ENCODE measurements at regions not wholly inside any gene's neighbourhood (a gene's known extent, or its start where the extent isn't known, plus 50 kb on each side); places are given as distances from the start of the nearest gene placed in this dataset.

DNA sequence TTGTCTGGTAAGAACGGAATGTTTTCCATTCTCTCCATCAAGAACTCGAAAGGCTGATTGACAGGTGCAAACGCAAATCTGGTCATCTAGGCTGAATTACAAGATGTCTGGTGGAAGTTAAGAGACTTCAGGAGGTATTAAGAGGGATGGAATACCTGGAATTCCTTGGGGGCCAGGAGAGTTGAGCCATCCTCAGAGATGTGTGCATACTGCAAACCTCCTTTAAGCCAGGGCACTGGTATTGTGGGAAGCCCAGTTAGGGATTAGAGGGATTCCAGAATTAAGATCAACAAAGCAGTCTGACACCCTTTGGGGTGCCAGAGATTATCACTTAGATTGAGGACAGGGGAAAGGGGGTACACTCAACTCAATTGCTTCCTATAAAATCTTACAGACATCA lies 151.4 kb downstream of the VCX3A start:
- TF ChIP-seq, protein P1, sequence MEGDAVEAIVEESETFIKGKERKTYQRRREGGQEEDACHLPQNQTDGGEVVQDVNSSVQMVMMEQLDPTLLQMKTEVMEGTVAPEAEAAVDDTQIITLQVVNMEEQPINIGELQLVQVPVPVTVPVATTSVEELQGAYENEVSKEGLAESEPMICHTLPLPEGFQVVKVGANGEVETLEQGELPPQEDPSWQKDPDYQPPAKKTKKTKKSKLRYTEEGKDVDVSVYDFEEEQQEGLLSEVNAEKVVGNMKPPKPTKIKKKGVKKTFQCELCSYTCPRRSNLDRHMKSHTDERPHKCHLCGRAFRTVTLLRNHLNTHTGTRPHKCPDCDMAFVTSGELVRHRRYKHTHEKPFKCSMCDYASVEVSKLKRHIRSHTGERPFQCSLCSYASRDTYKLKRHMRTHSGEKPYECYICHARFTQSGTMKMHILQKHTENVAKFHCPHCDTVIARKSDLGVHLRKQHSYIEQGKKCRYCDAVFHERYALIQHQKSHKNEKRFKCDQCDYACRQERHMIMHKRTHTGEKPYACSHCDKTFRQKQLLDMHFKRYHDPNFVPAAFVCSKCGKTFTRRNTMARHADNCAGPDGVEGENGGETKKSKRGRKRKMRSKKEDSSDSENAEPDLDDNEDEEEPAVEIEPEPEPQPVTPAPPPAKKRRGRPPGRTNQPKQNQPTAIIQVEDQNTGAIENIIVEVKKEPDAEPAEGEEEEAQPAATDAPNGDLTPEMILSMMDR (IDR thresholded peaks at IDR 0.05; ENCODE audit: low read depth, low read length, missing input control): no peak
- TF ChIP-seq, protein P2, sequence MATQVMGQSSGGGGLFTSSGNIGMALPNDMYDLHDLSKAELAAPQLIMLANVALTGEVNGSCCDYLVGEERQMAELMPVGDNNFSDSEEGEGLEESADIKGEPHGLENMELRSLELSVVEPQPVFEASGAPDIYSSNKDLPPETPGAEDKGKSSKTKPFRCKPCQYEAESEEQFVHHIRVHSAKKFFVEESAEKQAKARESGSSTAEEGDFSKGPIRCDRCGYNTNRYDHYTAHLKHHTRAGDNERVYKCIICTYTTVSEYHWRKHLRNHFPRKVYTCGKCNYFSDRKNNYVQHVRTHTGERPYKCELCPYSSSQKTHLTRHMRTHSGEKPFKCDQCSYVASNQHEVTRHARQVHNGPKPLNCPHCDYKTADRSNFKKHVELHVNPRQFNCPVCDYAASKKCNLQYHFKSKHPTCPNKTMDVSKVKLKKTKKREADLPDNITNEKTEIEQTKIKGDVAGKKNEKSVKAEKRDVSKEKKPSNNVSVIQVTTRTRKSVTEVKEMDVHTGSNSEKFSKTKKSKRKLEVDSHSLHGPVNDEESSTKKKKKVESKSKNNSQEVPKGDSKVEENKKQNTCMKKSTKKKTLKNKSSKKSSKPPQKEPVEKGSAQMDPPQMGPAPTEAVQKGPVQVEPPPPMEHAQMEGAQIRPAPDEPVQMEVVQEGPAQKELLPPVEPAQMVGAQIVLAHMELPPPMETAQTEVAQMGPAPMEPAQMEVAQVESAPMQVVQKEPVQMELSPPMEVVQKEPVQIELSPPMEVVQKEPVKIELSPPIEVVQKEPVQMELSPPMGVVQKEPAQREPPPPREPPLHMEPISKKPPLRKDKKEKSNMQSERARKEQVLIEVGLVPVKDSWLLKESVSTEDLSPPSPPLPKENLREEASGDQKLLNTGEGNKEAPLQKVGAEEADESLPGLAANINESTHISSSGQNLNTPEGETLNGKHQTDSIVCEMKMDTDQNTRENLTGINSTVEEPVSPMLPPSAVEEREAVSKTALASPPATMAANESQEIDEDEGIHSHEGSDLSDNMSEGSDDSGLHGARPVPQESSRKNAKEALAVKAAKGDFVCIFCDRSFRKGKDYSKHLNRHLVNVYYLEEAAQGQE (IDR thresholded peaks at IDR 0.05): no peak
- TF ChIP-seq FOXA1 (IDR thresholded peaks at IDR 0.05): no peak
- TF ChIP-seq, protein P3, sequence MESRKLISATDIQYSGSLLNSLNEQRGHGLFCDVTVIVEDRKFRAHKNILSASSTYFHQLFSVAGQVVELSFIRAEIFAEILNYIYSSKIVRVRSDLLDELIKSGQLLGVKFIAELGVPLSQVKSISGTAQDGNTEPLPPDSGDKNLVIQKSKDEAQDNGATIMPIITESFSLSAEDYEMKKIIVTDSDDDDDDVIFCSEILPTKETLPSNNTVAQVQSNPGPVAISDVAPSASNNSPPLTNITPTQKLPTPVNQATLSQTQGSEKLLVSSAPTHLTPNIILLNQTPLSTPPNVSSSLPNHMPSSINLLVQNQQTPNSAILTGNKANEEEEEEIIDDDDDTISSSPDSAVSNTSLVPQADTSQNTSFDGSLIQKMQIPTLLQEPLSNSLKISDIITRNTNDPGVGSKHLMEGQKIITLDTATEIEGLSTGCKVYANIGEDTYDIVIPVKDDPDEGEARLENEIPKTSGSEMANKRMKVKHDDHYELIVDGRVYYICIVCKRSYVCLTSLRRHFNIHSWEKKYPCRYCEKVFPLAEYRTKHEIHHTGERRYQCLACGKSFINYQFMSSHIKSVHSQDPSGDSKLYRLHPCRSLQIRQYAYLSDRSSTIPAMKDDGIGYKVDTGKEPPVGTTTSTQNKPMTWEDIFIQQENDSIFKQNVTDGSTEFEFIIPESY (IDR thresholded peaks at IDR 0.05): no peak
- no peak for TF ChIP-seq YY1 (IDR thresholded peaks at IDR 0.05)
